GM21515 (cell line): ENCODE measurements at regions not wholly inside any gene's neighbourhood (a gene's known extent, or its start where the extent isn't known, plus 50 kb on each side); places are given as distances from the start of the nearest gene placed in this dataset.

ENCODE experiments used
- ATAC-seq: cut with Tn5 transposase; IDR thresholded peaks from one replicate; pipeline ENCODE4 v1.9.1; 2021; ENCODE audit not compliant: unreplicated experiment

GRCh38 chr5:155827949-155828348 is 499.0 kb upstream of the SGCD start:
- peak; percentile 90 for ATAC-seq

- ATAC-seq: no peak
Observed at GRCh38 chr5:155831491-155831890, 495.5 kb upstream of the SGCD start.

GRCh38 chr5:155833287-155833686 is 493.7 kb upstream of the SGCD start:
- ATAC-seq: no peak

- no peak for ATAC-seq
Observed at GRCh38 chr5:155834271-155834975, 492.5 kb upstream of the SGCD start.

GRCh38 chr5:155836089-155836803 is 490.7 kb upstream of the SGCD start:
- ATAC-seq: no peak

GRCh38 chr5:155838394-155838793 is 488.6 kb upstream of the SGCD start:
- ATAC-seq: no peak

- no peak for ATAC-seq
Observed at GRCh38 chr5:155839251-155840037, 487.5 kb upstream of the SGCD start.

GRCh38 chr5:155844542-155844941 is 482.4 kb upstream of the SGCD start:
- ATAC-seq: no peak

- no peak for ATAC-seq
Observed at GRCh38 chr5:155850370-155850769, 476.6 kb upstream of the SGCD start.

- ATAC-seq: no peak
Observed at GRCh38 chr5:155866971-155867370, 460.0 kb upstream of the SGCD start.

- ATAC-seq: no peak
Observed at GRCh38 chr5:155867522-155868088, 459.4 kb upstream of the SGCD start.

GRCh38 chr5:155870636-155871035 is 456.3 kb upstream of the SGCD start:
- no peak for ATAC-seq

- no peak for ATAC-seq
Observed at GRCh38 chr5:155871623-155872022, 455.3 kb upstream of the SGCD start.

GRCh38 chr5:155872629-155873220 is 454.2 kb upstream of the SGCD start:
- ATAC-seq: no peak

GRCh38 chr5:155878991-155879575 is 447.9 kb upstream of the SGCD start:
- no peak for ATAC-seq

- ATAC-seq: no peak
Observed at GRCh38 chr5:155884041-155884440, 442.9 kb upstream of the SGCD start.

GRCh38 chr5:155885199-155885598 is 441.8 kb upstream of the SGCD start:
- no peak for ATAC-seq

GRCh38 chr5:155886311-155887031 is 440.5 kb upstream of the SGCD start:
- ATAC-seq: no peak

GRCh38 chr5:155895484-155895883 is 431.5 kb upstream of the SGCD start:
- ATAC-seq: no peak

- no peak for ATAC-seq
Observed at GRCh38 chr5:155897761-155898160, 429.2 kb upstream of the SGCD start.
